Activated CD4-positive, alpha-beta T cell treated with anti-CD3 and anti-CD28 coated beads, Interleukin-2, amount 50 U/mL, for 16 hours (primary cell): ENCODE measurements at regions not wholly inside any gene's neighbourhood (a gene's known extent, or its start where the extent isn't known, plus 50 kb on each side); places are given as distances from the start of the nearest gene placed in this dataset.
A peak's percentile ranks its signal among the peaks of the same experiment; 100 is the strongest.

Source experiments
- DNase-seq: peaks from one replicate; pipeline ENCODE4 v3.0.0-alpha.2; 2020

DNA sequence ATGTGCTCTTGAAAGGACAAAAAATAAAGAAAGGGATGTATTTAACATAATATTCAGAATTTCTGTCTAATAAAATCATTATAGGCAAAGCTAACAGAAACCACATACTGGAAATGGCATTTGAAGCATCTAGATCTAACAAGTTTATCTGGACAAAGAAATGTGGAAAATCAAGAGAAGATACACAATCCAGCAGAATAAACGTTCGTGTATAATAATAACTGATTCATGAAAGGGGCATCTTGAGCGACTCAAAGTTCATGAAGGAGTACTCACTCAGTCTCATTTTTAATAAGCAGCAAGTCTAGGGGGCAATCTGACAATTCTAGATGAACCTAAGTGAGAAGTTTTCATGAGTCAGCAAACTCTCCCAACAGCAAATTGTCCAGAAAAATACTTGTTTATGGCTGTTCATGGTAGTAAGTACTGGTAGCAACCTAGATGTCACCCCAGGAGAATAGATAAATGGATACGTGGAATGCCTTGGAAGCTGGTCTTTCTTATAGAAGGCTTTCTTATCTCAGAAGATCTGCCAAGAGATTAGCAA, 541.8 kb downstream of the INHBA start:
- no peak for DNase-seq

DNA sequence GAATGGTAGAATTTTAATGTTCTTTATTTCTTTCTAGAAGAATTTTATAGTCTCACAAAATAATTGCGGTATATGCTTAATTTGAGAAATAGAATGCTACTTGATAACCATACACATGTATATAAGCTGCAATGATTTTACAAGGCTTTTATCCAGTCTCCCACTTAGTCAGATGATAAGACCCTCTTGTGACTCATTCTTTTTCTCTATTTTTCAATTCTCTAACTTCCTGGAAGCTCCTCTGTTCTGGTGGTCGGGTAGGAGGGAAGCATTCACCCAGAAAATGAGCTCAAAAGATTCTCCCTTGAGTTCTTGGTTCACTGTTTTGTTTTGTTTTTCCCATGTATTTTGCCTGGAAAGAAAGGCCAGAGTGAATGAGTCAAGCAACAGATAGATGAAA, 546.6 kb downstream of the INHBA start:
- no peak for DNase-seq

DNA sequence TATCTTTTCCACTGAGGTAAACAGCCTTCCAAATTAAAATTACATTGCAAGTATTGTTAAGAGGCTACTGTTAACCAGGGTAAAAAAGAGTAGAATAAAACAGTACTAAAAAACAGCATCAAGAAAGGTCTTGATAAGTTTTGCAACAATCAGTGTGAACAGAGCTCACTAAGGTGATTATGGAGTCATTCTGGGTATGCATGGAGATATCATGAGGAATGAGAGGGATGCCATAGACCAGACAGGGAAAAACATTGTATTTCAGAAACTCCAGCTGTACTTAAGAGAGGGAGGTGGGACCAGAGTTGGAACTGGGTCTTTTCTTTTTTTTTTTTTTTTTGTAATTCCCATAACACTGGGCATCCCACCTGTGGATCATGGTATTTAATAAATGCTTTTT, 549.6 kb downstream of the INHBA start:
- DNase-seq, result no peak

DNA sequence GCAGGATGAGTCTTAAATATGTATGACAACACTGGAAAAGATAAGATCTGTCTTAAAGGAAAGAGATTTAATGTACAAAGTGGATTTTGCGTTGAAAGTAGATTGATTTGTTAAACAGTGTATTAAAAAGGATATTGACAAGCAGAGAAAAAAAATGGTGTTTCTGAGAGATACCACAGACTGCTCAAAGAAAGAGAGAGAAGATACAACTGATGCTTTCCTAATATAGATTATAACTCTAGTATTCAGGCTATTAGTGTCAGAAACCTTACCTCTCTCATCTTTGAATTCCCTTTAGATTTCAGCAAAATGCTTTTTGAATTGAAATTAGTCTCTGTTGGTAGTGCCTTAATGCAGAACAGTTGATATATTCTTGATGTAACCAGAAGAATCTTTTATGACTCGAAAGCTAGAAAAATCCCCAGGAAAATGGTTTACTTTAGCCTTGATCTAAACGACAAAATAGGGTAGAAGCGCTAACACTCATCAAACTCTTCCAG, 550.7 kb downstream of the INHBA start:
- no peak for DNase-seq

DNA sequence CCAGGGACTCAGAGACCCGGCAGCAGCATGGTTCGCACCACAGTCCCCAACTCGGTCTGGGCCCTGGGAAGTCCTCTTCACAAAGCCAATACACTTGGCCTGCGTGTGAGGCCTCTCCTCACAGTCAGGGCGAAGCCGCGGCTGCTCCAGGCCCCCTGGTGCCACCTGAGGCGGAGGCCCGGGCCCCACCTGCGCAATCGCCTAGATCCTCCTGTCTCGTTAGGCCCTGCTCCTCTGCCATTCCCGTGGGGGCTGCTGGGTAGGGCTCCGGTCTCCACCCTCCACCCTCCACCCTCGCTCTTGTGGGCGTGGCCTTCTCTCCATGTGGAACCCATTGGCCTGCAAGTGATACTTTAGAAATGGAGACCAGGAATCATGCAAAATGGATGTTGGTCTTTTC, 553.3 kb downstream of the INHBA start:
- no peak for DNase-seq

DNA sequence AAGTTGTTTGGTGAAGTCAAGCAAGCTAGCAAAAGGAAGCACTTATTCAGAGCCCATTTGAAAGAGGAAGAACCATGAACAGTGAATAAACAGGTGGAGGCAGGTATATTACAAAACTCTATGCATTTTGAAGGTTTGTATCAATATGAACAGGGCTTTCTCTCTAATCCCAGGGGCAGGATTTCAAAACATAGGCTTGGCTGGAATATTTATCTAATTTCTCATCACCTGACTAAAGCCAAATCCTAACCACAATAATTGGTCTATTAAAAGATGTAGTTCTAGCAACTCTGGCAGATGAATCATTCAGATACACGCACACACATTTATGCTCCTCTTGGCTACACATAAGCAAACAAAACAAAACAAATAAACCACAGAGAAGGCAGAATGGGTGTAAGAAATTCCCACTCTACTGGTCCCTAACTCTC, 554.4 kb downstream of the INHBA start:
- no peak for DNase-seq

DNA sequence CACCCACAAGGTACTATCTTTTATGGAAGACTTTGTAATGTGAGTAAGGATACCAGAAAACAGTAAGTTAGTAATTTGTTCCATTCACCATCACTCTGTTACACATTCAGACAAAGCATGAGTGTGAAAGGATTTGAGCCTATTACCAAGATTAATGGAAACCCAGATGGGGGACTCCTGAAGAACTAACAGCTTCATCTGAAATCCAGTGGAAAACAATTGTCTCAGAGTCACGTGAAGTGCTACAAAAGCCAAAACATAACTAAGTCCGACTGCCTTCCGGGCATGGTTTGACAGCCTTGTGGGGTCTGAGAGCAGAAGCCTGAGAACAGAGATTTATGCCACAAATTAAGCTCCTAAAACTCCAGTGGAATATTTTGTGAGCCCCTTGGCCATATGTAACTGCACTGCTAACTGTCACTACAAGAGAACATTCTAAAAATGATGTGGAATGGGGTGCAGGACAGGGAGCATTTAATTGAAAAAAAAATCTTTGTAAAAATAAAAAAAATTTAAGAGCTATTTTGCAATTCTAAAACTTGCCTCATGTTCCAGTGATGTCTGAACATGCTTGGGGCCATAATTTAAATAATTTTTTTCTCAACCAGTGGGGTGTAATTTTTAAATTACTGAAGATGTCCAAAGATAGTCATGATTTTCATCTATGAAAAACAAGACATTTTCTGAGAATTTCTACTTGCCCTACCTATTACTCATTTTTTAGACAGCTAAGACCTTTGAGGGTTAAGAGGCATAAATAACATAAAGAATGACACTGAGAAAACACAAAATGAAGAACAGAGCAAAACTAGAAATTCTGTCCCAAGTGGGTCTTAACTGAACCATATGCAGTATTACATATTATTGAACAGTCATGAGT, 555.0 kb downstream of the INHBA start:
- no peak for DNase-seq

DNA sequence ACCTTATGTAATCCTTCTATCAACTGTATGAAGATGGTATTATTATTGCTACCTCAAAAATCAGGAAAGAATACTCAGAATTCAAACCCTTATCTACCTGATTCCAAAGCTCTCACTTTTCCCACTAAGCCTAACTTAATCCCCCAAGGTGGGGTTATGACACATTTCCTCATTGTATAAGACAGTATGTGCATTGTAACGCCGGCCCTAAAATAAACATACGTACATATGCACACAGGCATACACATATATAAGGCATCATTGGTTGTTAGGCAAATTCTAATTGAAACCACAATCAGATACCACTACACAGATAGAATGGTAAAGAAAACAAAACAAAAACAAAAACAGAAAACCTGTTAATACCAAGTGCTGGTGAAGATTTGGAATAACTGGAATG, 556.5 kb downstream of the INHBA start:
- DNase-seq, result no peak

DNA sequence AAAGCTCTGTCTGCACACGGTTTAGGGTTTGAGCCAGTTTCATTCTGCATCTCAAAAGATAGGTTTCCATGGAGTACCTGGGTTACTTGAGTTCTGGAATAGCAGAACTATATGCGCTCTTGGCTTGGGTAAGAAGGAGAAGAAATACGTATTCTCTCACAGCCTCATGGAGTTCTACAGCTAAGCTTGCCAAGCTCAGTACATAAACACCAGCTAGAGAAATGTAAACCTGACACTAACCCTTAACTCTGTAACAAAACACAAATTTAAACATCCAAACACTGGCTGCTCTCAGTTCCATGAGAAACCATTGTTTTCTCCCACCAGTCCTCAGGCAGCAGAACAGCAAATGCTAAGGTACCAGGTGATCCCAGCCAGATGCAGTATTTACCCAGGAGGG, 557.2 kb downstream of the INHBA start:
- DNase-seq, result no peak

DNA sequence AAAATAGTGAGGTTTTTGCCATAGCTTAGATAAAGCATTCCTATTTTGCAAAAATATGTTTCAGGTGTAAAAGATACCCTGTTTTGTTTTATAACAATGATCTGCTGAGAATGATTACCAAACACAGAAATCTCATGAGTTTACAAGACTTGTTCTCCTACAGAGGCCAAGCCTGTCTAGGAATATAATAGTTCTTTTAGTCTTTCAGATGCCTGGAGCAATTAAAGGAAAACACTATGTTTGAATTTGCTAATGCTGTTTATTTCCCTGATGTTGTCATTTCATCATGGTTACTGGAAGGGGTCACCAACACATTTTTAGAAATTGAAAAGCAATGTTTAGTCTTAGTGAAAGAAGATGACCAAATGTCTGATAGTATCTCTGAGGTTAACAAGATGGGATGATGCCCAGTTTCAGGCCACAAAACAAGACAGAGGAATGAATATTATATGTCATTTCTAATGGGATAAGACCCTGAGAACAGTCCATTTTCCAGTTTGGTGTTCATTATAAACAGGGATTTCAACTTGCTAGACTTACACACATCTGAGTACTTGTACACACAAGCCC, 559.9 kb downstream of the INHBA start:
- no peak for DNase-seq

DNA sequence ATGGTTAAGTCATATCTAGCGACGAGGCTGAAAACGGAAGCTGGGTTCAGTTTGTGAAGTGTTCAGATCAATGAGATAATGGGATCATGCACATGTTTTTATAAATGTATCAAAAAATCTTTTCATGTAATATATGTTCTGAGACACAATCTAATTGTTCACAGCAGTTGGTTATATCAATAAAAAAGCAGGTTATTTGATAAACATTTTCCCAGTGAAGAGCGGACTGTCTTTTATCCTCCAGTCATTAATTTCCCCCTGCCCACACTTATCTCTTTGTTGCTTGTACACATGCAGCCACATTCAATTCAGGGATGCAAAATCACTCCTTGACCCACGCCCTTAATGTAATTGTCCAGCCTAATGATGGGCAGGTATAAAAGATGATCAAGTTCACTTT, 563.1 kb downstream of the INHBA start:
- no peak for DNase-seq

DNA sequence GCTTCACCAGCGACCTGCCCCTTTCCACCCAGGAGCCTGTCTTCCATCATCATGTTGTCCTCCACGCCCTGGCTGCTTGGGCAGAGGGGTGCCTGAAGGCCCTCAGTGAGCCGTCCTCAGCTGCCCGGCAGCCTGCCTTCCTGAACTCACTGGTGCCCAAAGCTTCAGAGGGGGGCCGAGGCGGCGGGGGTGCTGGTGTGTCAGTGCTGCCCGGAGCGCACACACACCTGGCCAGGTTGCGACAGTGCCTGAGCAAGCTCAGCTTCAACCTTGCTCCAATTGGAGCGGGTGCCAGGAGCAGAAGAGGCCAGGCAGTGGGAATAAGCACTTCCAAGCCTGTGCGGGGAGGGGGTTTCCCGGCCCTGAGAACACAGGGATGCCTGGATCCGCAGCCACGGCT, 566.3 kb downstream of the INHBA start:
- DNase-seq, result no peak

DNA sequence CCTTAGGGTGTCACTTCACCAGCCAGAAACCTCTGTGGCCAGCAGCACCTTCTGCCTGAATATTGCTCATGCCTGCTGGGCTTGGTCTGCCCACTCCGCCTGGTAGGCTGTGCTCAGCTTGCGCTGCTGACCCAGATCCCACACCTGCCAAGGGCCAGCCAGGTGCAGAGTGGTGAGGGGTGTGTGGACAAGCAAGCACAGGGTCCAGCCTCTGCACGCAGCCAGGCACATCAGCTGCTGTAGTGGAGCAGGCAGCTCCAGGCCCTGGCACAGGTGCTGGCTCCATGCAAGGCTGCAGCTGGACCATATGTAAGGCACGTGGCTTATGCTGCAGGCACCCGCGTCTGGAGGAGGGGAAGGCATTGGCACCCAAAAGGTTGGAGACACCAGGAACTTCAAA, 567.4 kb downstream of the INHBA start:
- DNase-seq, result no peak

DNA sequence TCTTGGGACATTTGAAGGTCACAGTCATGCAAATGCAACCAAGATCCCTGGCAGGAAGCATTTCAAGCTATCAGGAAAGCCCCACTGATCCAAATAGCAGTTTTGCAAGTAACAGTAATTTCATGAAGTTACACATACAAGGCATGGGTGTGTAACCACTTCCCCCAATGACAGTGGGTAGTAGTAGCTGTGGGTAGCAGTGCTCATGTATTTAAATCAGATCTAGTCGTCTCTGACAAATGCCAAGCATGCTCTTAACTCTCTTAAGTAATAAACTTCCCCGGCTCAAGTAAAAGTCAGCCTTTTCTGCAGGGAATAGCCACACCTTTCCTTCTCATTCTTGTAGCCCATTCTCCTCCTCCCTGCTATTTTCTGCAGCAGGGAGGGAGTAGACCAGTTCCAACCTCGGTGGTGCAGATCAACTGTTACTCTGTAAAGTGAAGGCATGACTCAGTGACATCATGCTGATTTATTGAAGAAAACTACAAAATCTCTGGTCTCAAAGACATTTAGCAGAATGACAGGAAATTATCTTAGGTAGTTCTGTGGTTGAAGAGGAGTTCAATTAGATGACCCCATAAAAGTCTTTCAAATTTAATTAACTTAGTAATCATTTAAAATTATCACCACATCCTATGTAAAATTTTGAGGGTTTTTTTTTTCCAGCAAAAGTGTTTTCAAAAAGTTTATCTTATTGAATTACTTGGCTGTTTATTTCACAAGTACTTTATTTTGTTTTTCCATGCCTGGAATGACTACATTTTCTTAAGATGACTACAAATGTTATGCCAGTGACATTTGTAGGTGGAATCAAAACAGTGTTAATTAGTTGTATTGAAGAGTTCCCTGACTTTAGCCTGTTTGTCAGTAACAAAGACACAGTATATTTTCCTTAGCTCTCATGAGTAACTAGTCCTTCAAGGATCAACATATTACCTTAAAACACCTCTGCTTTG, 568.3 kb downstream of the INHBA start:
- peak; percentile 14 for DNase-seq

DNA sequence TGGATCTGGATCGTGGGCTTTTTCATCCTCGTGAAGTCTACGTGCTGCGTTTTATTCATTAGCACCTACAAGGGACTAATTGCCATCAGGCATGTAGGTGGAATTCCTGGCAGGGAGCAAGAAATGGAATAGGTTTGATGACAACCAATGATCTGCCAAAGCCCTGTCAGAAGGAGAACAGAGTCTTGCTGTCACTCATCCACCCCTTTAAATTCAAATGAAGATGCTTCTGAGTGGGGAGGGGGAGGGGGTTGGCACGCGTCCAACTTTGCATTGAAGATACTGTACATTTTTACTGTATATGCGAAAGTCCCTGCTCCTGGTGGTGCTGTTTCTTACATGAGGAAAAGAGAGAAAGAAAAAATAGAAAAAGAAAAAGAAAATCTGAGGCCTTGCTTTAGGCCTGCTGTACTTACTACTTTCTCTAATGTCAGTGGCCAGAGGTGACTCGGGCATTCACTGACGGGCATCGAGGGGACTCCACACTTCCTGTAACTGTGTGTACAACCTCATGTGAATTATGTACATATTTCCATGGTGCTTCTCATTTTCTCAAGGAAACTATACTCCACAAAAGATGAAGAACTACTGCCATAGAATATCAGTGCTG, 569.1 kb downstream of the INHBA start:
- no peak for DNase-seq

DNA sequence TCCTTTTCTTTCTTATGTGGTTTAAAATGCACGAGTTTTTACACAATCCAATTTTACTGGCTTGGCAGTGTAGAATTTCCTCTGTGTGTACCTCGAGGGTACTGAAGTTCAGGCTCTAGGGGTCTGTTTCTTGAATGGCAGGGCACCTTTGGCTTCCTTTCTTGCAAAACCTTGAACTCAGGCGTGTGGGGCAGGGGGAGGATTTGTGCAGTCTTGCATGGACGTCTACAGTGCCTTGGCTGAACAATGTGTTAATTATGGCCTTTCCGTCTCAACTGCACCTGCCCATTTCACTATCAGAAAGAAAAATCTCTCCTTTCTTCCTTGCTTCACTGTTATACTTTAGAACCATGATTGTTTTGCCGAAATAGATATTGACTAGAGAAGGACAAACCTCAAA, 570.9 kb downstream of the INHBA start:
- DNase-seq, result no peak

DNA sequence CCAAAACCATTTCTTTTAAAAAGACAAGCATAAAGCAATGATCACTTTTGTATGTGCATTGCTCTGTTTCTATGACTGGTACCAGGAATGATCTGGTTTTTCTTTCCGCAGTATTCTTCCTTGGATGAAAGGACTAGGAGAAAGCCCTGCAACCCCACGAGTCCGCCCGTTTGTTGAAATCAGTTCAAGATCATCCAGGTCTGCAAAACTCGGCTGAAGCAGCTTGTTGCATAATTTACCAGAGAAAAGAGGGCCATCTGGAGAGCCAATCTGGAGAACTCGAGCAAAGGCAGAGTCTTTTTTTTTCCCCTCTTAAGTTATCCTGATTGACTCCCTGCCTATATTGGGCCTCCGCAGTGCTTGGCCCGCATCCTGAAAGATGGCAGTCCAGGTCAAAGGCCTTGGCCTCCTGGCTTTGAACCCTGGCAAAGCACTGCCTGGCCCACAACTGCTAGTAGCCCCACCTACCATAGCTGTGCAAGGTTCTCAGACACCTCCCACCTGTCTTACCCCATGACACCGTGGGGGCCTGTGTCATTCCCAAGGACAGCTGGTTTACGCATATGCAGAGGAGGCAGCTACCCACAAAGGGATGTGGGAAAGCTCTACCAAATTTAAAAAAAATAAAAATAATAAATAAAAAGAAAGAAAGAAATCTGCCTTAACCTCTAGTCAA, 572.2 kb downstream of the INHBA start:
- DNase-seq, result no peak

DNA sequence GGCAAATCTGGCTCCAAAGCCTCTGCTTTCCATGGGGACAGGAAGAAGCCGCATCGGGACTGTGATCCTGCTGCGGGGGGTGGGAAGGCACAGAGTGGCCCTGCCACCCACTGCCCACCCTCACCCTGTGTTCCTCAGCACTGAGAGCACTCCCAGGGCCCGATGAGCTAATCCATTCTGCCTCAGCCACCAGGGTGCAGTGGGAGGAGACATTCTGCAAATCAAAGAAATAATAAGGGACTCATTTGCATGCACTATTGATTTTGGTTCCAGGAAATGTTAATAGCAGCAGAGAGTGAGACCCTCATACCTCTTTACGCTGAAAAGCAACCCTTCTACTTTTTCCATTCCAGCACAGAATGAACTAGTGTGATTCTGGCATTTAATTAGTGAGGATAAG, 572.8 kb downstream of the INHBA start:
- no peak for DNase-seq

DNA sequence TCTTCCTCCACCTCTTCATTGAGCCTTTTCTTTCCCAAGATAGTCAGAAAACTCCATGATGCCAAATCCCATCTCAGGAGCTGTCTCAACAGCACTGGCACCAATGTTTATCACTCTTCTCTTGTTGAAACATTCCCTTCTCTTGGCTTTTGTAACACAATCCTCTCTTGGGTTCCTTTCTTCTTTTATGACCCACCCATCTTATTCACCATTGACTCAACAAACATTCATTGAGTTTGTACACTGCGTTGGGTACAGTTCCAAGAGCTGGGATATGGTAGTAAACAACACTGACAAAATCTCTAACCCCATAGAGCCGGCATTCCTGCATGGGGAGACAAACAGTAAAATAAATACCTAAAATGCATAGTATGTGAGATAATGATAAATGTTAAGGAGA, 577.5 kb downstream of the INHBA start:
- no peak for DNase-seq

DNA sequence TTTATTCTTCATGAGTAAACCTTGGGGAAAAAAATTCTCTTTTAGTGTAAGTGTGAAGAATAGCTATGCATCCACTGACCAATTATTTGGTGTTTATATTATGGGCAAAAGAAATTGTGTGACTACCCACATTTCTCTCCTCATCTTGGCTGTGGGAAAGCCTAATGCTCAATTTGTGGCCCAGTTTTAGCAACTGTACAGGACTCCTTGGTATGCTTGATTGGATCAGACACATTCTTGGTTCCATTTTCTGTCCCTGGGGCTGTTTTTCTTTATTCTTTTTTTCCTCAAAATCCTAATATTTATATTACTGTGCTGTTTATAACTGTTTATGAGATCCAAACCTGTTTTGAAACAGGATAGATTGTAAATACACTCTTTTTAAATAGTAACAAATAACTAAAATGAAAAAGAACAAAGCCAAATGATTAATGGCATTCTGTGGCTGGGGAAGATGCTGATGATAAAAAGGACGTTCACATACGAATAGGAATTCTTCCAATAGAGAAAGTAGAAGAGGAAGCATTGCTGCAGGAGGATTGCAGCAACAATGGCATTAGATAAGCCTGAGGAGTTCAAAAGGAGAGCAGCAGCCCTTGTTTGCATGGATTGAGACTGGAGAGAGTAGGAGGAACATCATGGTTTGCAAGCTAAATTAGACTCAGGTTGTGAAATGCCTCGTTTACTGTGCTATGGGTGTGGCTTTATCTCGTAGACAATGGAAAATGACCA, 580.5 kb downstream of the INHBA start:
- DNase-seq, result no peak

DNA sequence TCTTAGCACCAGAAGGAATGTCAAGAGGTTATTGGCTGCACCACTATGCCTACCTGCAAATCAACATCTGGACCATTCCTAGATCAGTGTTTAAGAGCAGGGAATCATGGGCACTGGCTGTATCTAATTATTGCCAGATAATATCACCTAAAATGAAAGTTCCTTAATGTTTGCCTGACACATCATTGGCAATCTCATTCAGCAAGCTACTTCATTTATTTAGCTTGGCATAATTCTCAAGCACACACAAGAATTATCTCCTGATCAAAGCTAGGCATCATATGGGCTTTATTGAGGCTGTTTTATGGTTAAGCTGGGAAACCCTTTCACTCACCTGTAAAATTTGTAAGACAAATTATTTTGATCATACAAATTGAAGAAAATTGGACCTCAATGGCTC, 581.7 kb downstream of the INHBA start:
- no peak for DNase-seq
